ENCODE measurements at regions not wholly inside any gene's neighbourhood (a gene's known extent, or its start where the extent isn't known, plus 50 kb on each side); places are given as distances from the start of the nearest gene placed in this dataset.

GRCh38 chr7:113800826-113801225, 118.0 kb downstream of the PPP1R3A start:
- TF ChIP-seq CTCF (IDR thresholded peaks at IDR 0.05) (no peak), EP300 (IDR thresholded peaks at IDR 0.05) (no peak), POLR2A (IDR thresholded peaks at IDR 0.05) (no peak)
- Histone ChIP-seq H3K4me1 (ENCODE audit: insufficient read depth) (no peaks in the 10 kb centered on the region), H3K27ac (no peak overlapping the region), H3K36me3 (no peaks in the 10 kb centered on the region), H3K9me3 (no peaks in the 10 kb centered on the region), H3K27me3 (peaks cover 2% of the 10 kb centered on the region), H3K4me3 (no peak overlapping the region)
- DNase-seq = no peak
- intact Hi-C loops (cut with DNase I) = no loop called here
- 61 to 68% (median 63%) methylated on average over 2 of the region's 2 CpGs for WGBS, 3 donors

GRCh38 chr7:113799896-113800295, 118.9 kb downstream of the PPP1R3A start:
- Histone ChIP-seq H3K27ac (no peak overlapping the region), H3K27me3 (peaks cover 2% of the 10 kb centered on the region), H3K9me3 (no peaks in the 10 kb centered on the region), H3K4me1 (ENCODE audit: insufficient read depth) (no peaks in the 10 kb centered on the region), H3K4me3 (no peak overlapping the region), H3K36me3 (no peaks in the 10 kb centered on the region)
- intact Hi-C loops (cut with DNase I) = no loop called here
- no peak for DNase-seq
- 62 to 68% (median 65%) methylated on average over 3 of the region's 3 CpGs for WGBS, 3 donors
- TF ChIP-seq CTCF (IDR thresholded peaks at IDR 0.05) (no peak), POLR2A (IDR thresholded peaks at IDR 0.05) (no peak), EP300 (IDR thresholded peaks at IDR 0.05) (no peak)

GRCh38 chr7:113797420-113798010, 121.3 kb downstream of the PPP1R3A start:
- Histone ChIP-seq H3K27ac (no peak overlapping the region), H3K36me3 (no peaks in the 10 kb centered on the region)
- TF ChIP-seq CTCF (IDR thresholded peaks at IDR 0.05) = no peak
- no peak for TF ChIP-seq POLR2A (IDR thresholded peaks at IDR 0.05)
- TF ChIP-seq EP300 (IDR thresholded peaks at IDR 0.05) = no peak

GRCh38 chr7:113796557-113796956, 122.3 kb downstream of the PPP1R3A start:
- no peaks in the 10 kb centered on the region for H3K9me3 ChIP-seq
- H3K27ac ChIP-seq = no peak overlapping the region
- no peak overlapping the region for H3K4me3 ChIP-seq
- peaks cover 2% of the 10 kb centered on the region for H3K27me3 ChIP-seq
- no peak for DNase-seq
- 61 to 75% (median 61%) methylated on average over 2 of the region's 2 CpGs for whole genome bisulfite sequencing, 3 donors
- TF ChIP-seq EP300 (IDR thresholded peaks at IDR 0.05) (no peak), CTCF (IDR thresholded peaks at IDR 0.05) (no peak), POLR2A (IDR thresholded peaks at IDR 0.05) (no peak)
- H3K4me1 ChIP-seq (ENCODE audit: insufficient read depth) = no peaks in the 10 kb centered on the region
- no peaks in the 10 kb centered on the region for H3K36me3 ChIP-seq
- intact Hi-C loops (cut with DNase I) = no loop called here

More at GRCh38 chr7:113797420-113798010, 121.3 kb downstream of the PPP1R3A start:
- 79 to 84% (median 83%) methylated on average over 2 of the region's 2 CpGs for WGBS, 3 donors
- Histone ChIP-seq H3K4me3 (no peak overlapping the region), H3K4me1 (ENCODE audit: insufficient read depth) (no peaks in the 10 kb centered on the region), H3K27me3 (peaks cover 2% of the 10 kb centered on the region), H3K9me3 (no peaks in the 10 kb centered on the region)
- DNase-seq = no peak
- intact Hi-C loops (cut with DNase I) = no loop called here
